Fibroblast of villous mesenchyme (primary cell): ENCODE measurements at regions not wholly inside any gene's neighbourhood (a gene's known extent, or its start where the extent isn't known, plus 50 kb on each side); places are given as distances from the start of the nearest gene placed in this dataset.

ENCODE experiments used
- DNase-seq: peaks from one replicate; pipeline ENCODE4 v3.0.0-alpha.2; 2010; ENCODE audit warnings: low read depth
- H3K4me3 ChIP-seq: 2 replicates; pipeline ENCODE4 v1.5.1; 2011; ENCODE audit warnings: low read depth, mild to moderate bottlenecking, low read length
- CTCF ChIP-seq: IDR thresholded peaks from 2 replicates; pipeline ENCODE4 v1.5.1; 2012; ENCODE audit warnings: low read depth, mild to moderate bottlenecking, low read length; ENCODE audit not compliant: insufficient read depth

GRCh38 chr12:18008642-18009041 lies 81.4 kb downstream of the RERGL start:
- no peak overlapping the region for H3K4me3 ChIP-seq
- no peak for TF ChIP-seq CTCF
- DNase-seq: no peak

- no peak for TF ChIP-seq CTCF
- no peak overlapping the region for H3K4me3 ChIP-seq
These were observed 90.7 kb downstream of the RERGL start for GRCh38 chr12:17999174-17999801.

DNA sequence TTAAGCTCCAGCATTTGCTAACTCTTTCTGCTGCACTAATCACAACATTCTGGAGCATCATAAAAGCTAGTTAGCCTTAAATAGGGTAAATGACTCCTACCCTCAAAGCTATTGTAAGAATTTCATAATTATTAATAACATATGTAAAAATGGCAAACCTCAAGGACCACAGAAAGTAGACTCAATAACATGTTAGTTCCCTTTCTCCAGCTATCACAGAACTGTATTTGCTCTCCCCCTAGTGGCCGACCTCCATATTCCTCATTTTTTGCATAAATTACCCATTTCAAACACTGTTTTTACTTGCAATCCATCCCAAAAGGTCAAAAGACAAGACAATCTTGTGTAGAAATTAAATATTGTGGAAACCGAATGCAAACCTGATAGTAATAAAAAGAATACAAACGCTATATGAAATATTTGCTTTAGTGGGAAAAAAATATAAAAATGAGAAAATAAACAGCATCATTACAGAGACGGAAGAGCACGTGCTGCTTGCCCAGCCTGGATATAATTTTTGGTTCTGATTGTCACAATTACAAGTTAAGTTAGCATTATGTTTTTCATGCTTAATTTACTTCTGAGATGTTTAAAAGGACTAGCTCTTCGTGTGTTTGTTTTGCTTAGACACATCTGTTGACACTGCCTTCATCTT lies 97.9 kb downstream of the RERGL start:
- DNase-seq: peak; percentile 20
- no peak overlapping the region for H3K4me3 ChIP-seq
- TF ChIP-seq CTCF: peak; percentile 68

More at GRCh38 chr12:17999174-17999801, 90.7 kb downstream of the RERGL start:
- no peak for DNase-seq

DNA sequence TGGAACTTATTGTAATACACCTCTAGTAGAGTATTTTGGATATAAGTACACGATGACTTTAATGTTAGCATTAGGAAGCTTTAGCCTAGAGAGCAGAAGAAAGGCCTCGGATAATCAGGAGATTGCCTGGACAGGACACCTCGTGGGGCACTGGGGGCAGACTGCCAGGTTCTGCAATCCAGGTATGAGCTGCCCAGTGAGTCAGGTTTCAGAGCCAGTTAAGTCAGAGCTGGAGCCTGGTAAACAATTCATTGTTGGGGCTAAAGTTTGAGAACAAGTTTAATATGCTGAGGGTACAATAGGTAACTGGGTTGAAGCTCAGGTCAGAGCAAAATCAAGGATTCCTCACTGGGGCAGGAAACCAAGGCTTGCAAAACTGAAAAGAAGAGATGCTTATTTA lies 107.4 kb downstream of the RERGL start:
- no peak for DNase-seq
- TF ChIP-seq CTCF: no peak
- H3K4me3 ChIP-seq: no peak overlapping the region

DNA sequence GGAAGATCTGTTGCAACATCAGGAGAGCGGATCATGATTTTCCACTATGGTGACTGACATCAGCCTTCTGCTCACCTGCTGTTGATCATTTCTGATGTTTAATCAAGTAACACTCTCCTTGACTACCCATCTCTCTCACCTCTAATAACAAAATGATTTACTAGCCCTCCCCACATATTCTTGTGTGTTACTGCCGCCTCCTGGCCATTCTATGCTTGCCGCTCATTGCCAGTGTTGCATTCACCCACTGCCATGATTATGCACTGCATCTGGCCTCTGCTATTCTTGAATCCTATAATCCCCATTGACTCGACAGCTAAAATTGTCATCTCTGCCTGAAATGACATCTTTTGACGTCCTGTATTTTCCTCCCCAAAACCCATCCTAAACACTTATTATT lies 113.8 kb downstream of the RERGL start:
- TF ChIP-seq CTCF: no peak
- no peak overlapping the region for H3K4me3 ChIP-seq
- no peak for DNase-seq

GRCh38 chr12:17975763-17976162 lies 114.2 kb downstream of the RERGL start:
- no peak for DNase-seq
- no peak overlapping the region for H3K4me3 ChIP-seq
- TF ChIP-seq CTCF: no peak
